NCI-H2081 treated with DMSO at 0.1 percent for 48 hours (cell line): ENCODE measurements at regions not wholly inside any gene's neighbourhood (a gene's known extent, or its start where the extent isn't known, plus 50 kb on each side); places are given as distances from the start of the nearest gene placed in this dataset.
"Not testable (repeated sequence)": the region's sequence is repeated elsewhere in the genome, so short reads cannot be mapped to it uniquely, and the experiment has no call there.

Experiments used
- DNase-seq: peaks from one replicate; lab custom pipeline; 2025; lab: John Stamatoyannopoulos, UW

GRCh38 chr4:57173136-57173535 lies 63.0 kb upstream of the IGFBP7 start:
- not testable (repeated sequence) for DNase-seq

GRCh38 chr4:57172065-57172464 lies 61.9 kb upstream of the IGFBP7 start:
- DNase-seq: no peak

- no peak for DNase-seq
Observed at GRCh38 chr4:57168982-57169381, 58.8 kb upstream of the IGFBP7 start.

DNA sequence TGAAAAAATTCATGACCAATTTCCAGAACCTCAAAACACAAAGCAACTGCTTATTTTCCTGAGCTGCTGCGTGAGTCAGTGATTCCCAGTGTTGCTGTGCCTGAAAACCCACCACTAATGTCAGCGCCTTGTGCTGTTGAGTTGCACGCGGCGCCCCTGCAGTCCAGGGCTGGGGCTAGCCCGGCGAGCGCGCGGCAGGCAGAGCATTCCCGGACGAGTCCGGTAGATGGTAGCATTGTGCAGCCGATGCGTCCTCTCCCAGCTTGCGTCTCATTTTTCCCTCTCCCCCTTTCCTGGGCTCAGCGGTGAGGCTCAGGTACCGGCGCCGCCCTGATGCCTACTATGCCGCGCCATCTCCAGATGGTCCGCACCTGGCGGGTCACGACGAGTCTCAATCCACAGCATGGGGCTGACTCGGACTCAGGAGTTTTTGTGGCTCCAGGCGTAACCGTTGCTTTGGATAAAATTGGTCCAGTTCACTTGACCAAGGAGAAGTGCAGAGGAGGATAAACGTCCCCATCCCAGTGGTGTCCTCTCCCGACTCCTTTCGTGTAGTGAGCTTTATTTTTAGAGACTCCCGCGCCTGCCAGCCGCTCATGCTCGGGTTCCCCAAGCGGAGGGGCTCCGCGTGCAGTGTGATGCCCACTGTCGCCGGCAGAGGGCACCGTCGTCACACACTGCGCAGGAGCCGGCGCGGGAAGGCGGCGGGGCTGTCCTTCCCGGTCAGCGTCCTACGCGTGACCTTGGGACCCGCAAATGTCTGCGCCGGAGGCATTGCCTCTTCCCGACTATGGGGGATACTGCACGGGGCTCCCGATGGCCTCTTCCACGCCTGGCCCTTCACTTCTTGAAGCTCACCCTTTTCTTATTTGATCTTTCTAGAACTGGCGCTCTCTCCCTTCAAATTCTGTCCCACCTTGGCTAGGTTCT lies 53.6 kb upstream of the IGFBP7 start:
- peak; percentile 77 for DNase-seq

GRCh38 chr4:57162499-57163019 lies 52.4 kb upstream of the IGFBP7 start:
- no peak for DNase-seq
